ENCODE measurements at regions not wholly inside any gene's neighbourhood (a gene's known extent, or its start where the extent isn't known, plus 50 kb on each side); places are given as distances from the start of the nearest gene placed in this dataset.

DNA sequence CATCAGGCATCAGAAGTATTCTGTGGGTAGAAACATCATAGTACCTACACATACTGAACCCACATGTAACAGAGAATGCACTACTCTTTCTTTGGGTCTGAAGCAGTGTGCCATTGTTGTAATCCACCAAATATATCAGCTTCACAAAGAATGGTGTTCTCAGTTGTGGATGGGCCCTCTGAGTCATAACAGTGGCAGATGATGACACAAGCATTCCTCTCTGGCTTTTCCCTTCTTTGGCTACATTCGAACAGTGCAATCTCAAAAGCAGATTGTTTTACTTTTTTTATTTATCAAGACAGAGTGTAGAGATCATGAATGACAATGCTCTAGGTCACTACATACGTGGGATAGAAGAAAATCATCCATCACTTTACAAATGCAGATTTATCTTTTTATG is 247.2 kb upstream of the EPHA5 start:
- peak; percentile 70 for DNase-seq (ENCODE audit: low spot score)

DNA sequence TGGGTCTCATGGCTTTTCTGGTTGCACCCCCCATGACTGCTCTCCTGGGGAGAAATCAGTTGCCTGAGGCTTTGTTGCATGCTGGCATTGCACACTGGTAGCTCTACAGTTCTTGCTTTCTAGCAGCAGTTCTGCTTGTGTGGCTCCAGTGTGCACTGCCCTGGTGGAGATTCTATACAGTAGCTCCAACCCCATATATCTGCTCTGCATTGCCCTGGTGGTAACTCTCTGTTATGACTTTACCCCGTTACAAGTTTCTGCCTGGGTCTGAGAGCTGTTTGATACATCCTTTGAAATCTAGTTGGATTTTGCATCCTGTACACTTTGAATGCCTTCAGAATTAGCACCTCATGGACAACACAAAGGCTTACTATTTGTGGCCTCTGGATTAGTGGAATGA is 241.4 kb upstream of the EPHA5 start:
- DNase-seq (ENCODE audit: low spot score), result no peak

DNA sequence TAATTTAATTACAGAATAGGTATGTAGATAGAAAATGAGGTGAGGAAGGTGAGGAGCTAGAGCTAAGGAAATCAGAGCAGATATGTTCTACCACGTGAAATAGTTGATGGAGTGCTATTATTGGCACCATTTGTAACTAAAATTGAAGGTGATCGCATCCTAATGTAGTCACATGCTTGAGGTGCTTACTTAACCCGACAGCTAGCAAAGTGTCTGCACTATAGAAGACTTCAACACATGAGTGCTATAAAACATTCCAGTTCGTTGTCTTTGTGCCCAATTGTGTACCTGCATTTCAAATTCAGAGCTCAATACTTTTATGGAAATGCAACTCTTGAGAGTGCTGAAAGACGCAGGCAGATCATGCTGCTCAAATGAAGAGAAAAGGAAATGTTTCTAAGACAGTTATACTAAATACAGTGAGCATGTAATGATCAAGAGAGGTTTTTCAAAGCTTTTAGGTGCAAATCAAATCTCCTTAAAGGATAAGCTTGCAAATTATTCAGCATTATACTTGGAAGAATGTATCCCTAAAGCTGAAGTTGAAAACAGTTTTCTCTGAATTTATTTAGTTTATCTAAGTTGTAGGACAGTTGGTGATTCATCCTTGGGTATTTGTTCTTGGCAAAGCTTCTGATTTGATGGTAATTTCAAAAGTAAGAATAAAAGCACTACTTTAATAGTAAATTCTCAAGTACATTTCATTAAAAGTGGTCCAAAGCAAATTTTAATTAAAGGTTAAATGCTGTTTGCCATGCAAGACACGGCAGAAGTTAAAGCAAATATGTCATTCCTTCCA is 223.9 kb upstream of the EPHA5 start:
- no peak for DNase-seq (ENCODE audit: low spot score)

GRCh38 chr4:65893271-65893670 is 223.0 kb upstream of the EPHA5 start:
- DNase-seq (ENCODE audit: low spot score), result no peak

DNA sequence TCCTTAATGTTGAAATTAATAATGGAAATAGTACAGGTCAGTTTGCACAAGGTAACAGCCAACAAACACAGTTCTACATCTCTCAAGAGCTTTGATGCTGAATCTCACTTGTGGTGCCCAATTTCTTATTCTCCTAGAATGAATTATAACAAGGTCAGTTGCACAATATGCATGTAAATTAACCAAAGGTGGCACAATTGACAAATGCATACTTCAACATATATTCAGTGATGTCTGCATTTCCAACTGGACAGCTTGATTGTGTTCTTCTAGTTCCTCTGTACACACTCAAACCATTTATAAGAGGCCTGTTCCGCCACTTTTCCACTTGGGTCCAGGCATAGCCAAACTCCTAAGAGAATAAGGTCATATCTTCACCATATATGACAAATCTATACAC is 210.3 kb upstream of the EPHA5 start:
- no peak for DNase-seq (ENCODE audit: low spot score)

DNA sequence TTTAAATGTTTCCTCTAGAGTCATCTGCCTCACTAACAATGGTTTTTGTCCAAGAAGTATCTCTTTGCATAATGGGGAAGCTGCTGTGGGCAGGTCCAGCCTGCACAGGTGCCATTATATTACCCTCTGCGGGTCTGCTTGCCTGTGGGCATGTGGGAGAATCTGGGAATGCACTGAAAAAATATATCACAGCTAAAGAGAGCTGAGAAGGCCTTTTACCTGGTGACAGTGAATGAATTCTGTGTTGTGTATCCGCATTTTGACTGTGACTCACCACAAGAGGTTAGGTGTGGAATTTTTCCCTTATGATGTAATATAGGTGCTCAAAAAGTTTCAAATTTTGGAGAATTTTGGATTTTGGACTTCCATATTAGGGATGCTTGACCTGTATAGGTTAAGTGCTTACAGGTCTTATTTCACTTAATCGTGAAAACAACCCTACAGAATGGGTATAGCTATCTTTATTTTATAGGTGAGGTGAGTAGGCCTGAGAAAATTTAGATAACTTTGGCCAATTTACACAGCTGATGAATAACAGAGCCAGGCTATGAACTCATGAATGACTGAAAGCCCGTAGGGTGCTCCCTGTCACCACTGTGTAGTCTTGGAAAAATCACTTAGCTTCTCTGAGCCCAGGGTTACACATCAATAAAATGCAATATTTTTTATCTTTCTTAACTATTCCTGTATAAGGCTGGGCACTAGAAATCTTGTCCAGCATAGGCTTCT is 198.0 kb upstream of the EPHA5 start:
- DNase-seq (ENCODE audit: low spot score), result no peak

DNA sequence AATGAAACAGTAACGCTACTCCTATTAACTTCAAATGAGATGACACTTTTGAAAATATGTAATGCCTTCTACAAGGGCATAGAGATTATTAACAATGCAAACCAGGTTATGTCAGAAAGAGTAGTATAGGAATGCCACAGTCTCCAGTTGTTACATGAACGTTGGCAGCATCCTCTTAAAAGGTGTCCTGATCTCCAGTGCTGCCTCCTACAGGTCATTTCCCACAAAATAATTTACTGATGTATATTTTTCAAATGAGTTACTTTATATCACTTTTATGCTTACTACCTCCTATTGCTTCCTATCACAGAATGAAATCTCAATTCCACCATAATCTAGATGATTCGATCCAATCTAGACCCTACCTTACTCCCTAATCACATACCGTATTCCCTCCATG is 195.2 kb upstream of the EPHA5 start:
- DNase-seq (ENCODE audit: low spot score), result peak; percentile 17

DNA sequence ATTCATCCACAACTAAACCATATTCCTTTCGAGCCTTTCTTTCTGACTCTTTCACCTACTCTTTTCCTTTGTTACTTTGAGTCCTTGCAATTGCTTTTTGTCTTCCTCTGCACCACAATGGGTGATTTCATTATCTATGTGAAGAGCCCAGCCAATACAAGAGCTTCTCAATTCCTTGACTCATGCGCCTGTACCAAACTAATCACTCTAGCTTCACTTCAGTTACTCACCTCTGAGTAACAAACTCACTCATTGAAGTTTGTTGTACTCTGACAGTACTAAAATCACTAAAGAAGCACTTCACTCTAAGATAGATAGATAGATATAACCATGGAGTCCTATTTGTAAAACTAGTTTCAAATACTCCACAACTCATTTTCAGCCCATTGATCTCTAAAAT is 191.7 kb upstream of the EPHA5 start:
- DNase-seq (ENCODE audit: low spot score), result no peak

DNA sequence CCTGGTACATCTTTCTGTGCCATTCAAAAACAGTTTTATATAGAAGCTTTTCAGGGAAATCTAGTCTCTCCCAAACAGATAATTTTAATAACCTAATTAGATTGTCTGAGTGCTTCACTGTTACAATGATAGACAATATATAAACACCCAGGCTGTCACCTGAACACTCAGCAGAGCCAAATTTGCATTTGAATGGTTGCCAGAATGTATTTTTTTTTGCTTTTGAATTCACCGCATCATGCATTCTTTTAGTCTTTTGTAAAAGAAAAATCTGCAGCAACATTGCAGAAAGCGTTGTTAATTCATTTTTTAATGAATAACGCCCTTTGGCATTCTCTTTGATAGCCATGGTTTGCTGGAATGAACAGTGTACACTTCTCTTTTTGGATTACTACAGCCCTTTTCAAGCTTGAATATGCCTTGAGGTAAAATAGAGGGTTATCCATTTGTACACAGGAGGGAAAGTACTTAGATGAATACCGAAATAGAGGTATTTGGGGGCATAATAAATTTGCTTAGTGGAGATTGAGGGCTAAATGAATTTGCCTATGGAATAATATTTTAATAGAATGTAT is 175.0 kb upstream of the EPHA5 start:
- DNase-seq (ENCODE audit: low spot score), result no peak

DNA sequence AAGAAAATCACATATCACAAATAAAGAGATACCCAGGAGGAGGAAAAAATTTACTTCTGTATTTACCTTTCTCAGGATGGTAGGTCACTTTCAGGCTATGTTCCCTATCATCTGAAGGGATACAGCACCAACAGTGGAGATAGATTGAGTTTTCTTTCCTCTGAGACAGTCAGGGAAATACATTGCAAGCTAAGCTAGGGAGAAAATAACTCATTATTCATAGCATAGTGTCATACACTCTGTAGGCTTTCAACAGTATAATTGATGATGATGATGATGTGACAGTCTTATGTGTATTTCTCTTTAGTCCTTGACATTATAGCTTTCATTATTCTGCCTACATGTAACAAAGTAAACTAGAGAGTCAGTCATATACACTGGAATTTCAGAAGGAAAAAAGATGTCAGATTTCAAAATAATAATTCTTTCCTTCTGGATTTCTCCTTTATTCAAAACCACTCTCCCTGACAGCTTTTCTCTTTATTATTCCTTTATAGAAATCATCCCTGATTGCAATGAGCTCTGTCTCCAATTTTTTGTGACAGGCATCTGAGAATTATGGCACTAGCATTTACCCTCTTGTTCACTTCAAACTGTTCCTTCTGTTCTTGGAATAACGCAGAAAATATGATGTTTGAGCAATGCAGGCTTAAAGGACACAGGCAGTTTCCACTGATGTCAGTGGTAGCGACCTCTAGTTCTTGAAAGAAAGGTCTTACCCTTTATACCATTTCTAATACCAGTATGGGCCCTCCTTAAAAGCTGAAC is 169.1 kb upstream of the EPHA5 start:
- no peak for DNase-seq (ENCODE audit: low spot score)

GRCh38 chr4:65834707-65835106 is 164.4 kb upstream of the EPHA5 start:
- no peak for DNase-seq (ENCODE audit: low spot score)

GRCh38 chr4:65831828-65832227 is 161.5 kb upstream of the EPHA5 start:
- DNase-seq (ENCODE audit: low spot score), result no peak

- peak; percentile 81 for DNase-seq (ENCODE audit: low spot score)
Observed at GRCh38 chr4:65825116-65825753, 154.9 kb upstream of the EPHA5 start.

DNA sequence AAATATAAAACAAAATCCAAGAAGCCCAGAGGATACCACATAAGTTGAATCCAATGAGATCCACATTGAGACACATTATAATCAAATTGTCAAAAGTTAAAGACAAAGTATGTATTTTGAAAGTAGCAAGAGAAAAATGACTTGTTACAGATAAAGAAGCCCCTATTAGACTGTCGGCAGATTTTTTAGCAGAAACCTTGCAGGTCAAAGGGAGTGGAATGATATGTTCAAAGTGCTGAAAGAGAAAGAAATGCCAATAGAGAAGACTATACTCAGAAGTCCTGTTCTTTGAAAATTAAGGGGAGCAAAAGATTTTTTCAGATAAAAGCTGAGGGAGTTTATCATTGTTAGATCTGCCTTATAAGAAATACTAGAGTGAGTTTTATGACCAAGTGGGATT is 148.9 kb upstream of the EPHA5 start:
- no peak for DNase-seq (ENCODE audit: low spot score)

DNA sequence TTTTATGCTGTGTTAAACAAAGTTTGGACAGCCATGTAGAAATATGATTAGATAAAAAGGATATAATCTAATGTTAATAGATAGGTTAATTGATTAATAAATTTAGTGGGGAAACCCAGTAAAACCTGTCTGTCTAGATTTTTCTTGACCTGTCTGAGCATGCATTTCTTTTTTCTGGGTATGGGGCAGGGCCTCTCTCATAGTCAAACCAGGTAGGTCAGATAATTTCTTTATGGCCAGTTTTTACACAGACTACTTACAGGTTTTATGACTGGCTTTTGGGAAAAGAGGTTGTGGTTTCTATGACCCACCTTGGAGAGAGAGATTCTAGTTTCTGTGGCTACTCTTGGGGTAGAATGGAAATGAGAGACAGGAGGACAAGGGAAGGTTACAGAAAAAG is 135.6 kb upstream of the EPHA5 start:
- DNase-seq (ENCODE audit: low spot score), result no peak

DNA sequence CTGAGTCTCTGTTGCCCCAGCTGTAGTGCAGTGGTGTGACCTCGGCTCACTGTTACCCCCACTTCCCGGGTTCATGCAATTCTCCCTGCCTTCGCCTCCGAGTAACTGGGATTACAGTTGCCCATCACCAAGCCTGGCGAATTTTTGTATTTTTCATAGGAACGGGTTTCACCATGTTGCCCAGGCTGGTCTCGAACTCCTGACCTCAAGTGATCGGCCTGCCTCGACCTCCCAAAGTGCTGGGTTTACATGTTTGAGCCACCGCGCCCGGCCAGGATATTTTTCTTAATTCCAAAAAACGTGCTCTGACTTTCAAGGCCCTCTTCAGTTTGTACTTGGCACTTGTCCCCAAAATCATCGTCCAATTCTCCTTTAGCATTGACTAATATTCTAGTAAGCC is 129.2 kb upstream of the EPHA5 start:
- DNase-seq (ENCODE audit: low spot score), result no peak

GRCh38 chr4:65798498-65799127 is 128.3 kb upstream of the EPHA5 start:
- DNase-seq (ENCODE audit: low spot score), result no peak

- DNase-seq (ENCODE audit: low spot score), result peak; percentile 56
Observed at GRCh38 chr4:65791812-65792308, 121.6 kb upstream of the EPHA5 start.

GRCh38 chr4:65791111-65791811 is 121.0 kb upstream of the EPHA5 start:
- DNase-seq (ENCODE audit: low spot score), result no peak

GRCh38 chr4:65789805-65790204 is 119.5 kb upstream of the EPHA5 start:
- no peak for DNase-seq (ENCODE audit: low spot score)

DNA sequence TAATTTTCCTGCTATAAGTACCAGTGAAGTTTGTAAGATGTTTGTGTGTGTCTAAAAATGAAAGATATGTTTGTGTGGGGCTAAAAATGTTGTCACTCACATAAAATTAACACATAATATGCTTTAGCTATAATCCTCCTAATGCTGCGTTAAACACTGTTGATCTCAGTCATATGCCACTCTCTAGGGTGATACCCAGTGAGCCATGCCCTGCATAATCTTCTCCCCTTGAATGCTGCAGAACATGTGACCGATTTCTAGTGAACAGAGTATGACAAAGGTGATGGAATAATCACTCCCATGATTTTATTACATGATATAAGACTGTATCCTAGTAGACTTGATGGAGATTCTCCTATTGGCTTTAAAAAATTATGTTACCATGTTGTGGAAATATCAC is 119.1 kb upstream of the EPHA5 start:
- no peak for DNase-seq (ENCODE audit: low spot score)

Data from COLO829 (cell line).